Vagina (tissue), 2 donors: ENCODE measurements at regions not wholly inside any gene's neighbourhood (a gene's known extent, or its start where the extent isn't known, plus 50 kb on each side); places are given as distances from the start of the nearest gene placed in this dataset.

ENCODE experiments used
- DNase-seq, 2 donors: peaks; one replicate each; pipeline ENCODE4 v3.0.0-alpha.2; 2017; ENCODE audit errors: extremely low spot score in 2 of 2
- H3K27ac ChIP-seq: fragments of 200-600 bp; sonication (generic); one replicate; pipeline ENCODE4 v1.5.1; 2019
- H3K27me3 ChIP-seq: fragments of 200-600 bp; sonication (generic); one replicate; pipeline ENCODE4 v1.5.1; 2019
- H3K36me3 ChIP-seq, 2 donors: fragments of 200-600 bp; sonication (generic); one replicate each; pipeline ENCODE4 v1.5.1; 2017 to 2019
- H3K4me1 ChIP-seq: fragments of 200-600 bp; sonication (generic); one replicate; pipeline ENCODE4 v1.5.1; 2019
- H3K4me3 ChIP-seq, 2 donors: fragments of 200-600 bp; sonication (generic); 1 replicate in 1 of 2; 2 replicates in 1 of 2; pipeline ENCODE4 v1.5.1; 2016 to 2019
- H3K9me3 ChIP-seq: fragments of 200-600 bp; sonication (generic); one replicate; pipeline ENCODE4 v1.5.1; 2019
- POLR2A ChIP-seq, 2 donors: fragments of 450-650 bp; IDR thresholded peaks; one replicate each; pipeline ENCODE4 v1.6.1; 2017; ENCODE audit warnings: antibody characterized with exemption in 2 of 2, mild to moderate bottlenecking in 2 of 2, moderate library complexity in 2 of 2
- POLR2AphosphoS5 ChIP-seq, 2 donors: sonication (generic); formaldehyde crosslinking; IDR thresholded peaks; one replicate each; pipeline ENCODE4 v1.9.0; 2017; ENCODE audit warnings: antibody characterized with exemption in 2 of 2, mild to moderate bottlenecking in 2 of 2, low read depth in 1 of 2; ENCODE audit not compliant: insufficient read depth in 1 of 2
- intact Hi-C: fragments of 100-400 bp; cut with DNase I; formaldehyde crosslinking; loops from one replicate; pipeline ENCODE4 v1.15.1; 2023
- TF ChIP-seq, protein P1 (sequence below), 3 experiments: fragments of 450-650 bp in 2 of 3; fragments of 200-600 bp in 1 of 3; sonication (generic) in 1 of 3; IDR thresholded peaks; one replicate each; pipeline ENCODE4 v1.5.1; 2017 to 2019; ENCODE audit warnings: antibody characterized with exemption in 3 of 3, mild to moderate bottlenecking in 2 of 3, moderate library complexity in 2 of 3

DNA sequence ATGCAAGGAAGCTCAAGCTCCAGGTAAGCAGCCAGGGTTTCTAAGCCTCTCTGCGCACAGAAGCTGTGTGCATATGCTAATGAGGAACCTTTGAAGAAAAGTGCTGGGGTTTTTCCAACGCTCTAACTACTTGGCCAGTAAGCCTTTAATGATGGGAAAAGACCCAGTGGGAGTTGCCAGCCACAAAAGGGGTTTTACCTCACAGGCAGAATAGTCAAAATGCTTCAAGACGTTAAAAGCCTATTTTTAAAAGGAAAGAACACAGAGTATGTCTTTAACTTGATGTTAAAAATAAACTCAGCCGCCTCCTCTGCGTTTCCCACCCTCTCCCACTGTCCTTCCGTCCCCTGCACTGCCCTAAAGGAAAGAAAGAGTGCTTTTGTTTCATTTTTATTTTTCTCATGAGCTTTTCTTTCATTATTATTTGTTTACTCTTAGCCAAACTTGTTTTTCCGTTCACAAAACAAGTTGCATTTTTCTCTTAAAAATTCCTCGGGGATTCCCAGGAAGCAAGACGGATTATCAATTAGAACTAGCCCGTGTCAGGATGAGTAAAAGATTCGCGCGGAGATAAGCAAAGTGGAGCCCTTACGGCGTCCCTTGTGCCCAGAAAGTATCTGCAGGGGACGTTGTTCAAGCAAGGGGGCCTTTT, 209.8 kb upstream of the NUDT4 start:
- H3K27me3 ChIP-seq, result no peaks in the 10 kb centered on the region
- peaks cover 6% of the 10 kb centered on the region for H3K4me1 ChIP-seq
- no peaks in the 10 kb centered on the region for H3K36me3 ChIP-seq
- H3K9me3 ChIP-seq, result no peaks in the 10 kb centered on the region
- intact Hi-C loops, result no loop called here
- H3K4me3 ChIP-seq, result peak overlapping the region; percentile 22 to 41
- DNase-seq, result no peak
- peak overlapping the region; percentile 28 for H3K27ac ChIP-seq
- TF ChIP-seq, protein P1, sequence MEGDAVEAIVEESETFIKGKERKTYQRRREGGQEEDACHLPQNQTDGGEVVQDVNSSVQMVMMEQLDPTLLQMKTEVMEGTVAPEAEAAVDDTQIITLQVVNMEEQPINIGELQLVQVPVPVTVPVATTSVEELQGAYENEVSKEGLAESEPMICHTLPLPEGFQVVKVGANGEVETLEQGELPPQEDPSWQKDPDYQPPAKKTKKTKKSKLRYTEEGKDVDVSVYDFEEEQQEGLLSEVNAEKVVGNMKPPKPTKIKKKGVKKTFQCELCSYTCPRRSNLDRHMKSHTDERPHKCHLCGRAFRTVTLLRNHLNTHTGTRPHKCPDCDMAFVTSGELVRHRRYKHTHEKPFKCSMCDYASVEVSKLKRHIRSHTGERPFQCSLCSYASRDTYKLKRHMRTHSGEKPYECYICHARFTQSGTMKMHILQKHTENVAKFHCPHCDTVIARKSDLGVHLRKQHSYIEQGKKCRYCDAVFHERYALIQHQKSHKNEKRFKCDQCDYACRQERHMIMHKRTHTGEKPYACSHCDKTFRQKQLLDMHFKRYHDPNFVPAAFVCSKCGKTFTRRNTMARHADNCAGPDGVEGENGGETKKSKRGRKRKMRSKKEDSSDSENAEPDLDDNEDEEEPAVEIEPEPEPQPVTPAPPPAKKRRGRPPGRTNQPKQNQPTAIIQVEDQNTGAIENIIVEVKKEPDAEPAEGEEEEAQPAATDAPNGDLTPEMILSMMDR (IDR thresholded peaks at IDR 0.05), result no peak
- TF ChIP-seq POLR2AphosphoS5 (IDR thresholded peaks at IDR 0.05; ENCODE audit: insufficient read depth in 1 of 2, low read depth in 1 of 2) (no peak), POLR2A (IDR thresholded peaks at IDR 0.05) (no peak)

DNA sequence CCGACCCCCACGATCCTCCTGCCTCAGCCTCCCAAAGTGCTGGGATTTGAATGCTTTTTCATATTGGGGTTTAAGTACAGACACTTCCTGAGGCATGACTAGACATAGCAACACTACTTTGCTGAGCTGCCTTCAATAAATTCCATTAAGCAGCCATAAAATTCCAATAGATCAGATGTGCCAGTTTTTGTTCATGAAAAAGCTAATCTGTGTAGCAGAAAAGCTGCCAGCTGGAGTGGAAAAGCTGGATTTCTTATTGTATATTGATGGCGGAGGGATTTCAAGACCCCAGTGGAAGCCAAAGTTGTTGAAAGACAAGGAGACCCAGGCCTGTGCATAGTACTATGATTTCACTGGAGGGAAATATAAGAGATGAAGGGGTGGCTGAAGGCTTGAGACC, 209.0 kb upstream of the NUDT4 start:
- Histone ChIP-seq H3K27ac (no peak overlapping the region), H3K27me3 (no peaks in the 10 kb centered on the region), H3K4me3 (peak overlapping the region; percentile 22 to 41), H3K9me3 (no peaks in the 10 kb centered on the region), H3K4me1 (peaks cover 6% of the 10 kb centered on the region), H3K36me3 (no peaks in the 10 kb centered on the region)
- TF ChIP-seq, protein P1 (IDR thresholded peaks at IDR 0.05), result no peak
- no peak for TF ChIP-seq POLR2AphosphoS5 (IDR thresholded peaks at IDR 0.05; ENCODE audit: insufficient read depth in 1 of 2, low read depth in 1 of 2)
- no peak for TF ChIP-seq POLR2A (IDR thresholded peaks at IDR 0.05)
- intact Hi-C loops, result no loop called here
- no peak for DNase-seq

DNA sequence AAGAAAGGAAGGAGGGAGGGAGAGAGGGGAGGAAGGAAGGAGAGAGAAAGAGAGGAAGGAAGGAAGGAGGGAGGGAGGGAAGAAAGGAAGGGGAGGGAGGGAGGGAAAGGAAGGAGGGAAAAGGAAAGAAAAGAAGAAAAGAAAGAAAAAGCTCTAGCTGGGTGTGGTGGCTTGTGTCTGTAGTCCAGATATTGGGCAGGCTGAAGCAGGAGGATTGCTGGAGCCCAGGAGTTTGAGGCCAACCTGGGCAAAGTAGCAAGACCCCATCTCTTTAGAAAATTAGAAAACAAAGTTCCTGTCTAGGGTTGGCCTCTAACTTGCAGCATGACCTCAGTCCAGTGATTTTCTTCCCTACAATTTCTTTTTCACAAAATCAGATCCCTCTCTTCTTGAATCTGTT, 208.2 kb upstream of the NUDT4 start:
- Histone ChIP-seq H3K4me1 (peaks cover 11% of the 10 kb centered on the region), H3K27me3 (no peaks in the 10 kb centered on the region), H3K27ac (no peak overlapping the region), H3K9me3 (no peaks in the 10 kb centered on the region), H3K36me3 (no peaks in the 10 kb centered on the region), H3K4me3 (no peak overlapping the region)
- DNase-seq, result no peak
- TF ChIP-seq POLR2A (IDR thresholded peaks at IDR 0.05) (no peak), POLR2AphosphoS5 (IDR thresholded peaks at IDR 0.05; ENCODE audit: insufficient read depth in 1 of 2, low read depth in 1 of 2) (no peak)
- TF ChIP-seq, protein P1 (IDR thresholded peaks at IDR 0.05), result no peak
- intact Hi-C loops, result no loop called here

DNA sequence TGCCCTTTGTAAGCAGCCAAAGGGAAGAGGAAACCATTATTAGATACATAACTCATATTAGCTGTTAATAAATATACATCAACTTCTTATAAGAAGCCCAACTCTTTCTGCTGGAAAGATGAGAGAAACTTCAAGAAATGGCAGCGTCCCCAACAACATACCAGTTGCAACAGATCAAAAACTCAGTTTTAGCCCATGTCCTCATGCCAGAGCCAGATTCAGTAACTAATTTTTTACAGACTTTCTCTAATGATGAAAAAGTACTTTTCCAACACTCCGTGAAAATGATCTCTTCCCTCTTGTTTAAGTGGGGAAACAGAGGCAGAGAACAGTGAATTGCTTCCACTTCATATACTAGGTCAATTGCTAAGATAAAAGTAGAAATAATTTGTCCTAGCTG, 206.8 kb upstream of the NUDT4 start:
- Histone ChIP-seq H3K27ac (no peak overlapping the region), H3K9me3 (no peaks in the 10 kb centered on the region), H3K36me3 (no peaks in the 10 kb centered on the region), H3K27me3 (no peaks in the 10 kb centered on the region), H3K4me1 (peaks cover 11% of the 10 kb centered on the region), H3K4me3 (no peak overlapping the region)
- no peak for TF ChIP-seq POLR2A (IDR thresholded peaks at IDR 0.05)
- TF ChIP-seq, protein P1 (IDR thresholded peaks at IDR 0.05), result no peak
- TF ChIP-seq POLR2AphosphoS5 (IDR thresholded peaks at IDR 0.05; ENCODE audit: insufficient read depth in 1 of 2, low read depth in 1 of 2), result no peak
- intact Hi-C loops, result no loop called here
- DNase-seq, result no peak

DNA sequence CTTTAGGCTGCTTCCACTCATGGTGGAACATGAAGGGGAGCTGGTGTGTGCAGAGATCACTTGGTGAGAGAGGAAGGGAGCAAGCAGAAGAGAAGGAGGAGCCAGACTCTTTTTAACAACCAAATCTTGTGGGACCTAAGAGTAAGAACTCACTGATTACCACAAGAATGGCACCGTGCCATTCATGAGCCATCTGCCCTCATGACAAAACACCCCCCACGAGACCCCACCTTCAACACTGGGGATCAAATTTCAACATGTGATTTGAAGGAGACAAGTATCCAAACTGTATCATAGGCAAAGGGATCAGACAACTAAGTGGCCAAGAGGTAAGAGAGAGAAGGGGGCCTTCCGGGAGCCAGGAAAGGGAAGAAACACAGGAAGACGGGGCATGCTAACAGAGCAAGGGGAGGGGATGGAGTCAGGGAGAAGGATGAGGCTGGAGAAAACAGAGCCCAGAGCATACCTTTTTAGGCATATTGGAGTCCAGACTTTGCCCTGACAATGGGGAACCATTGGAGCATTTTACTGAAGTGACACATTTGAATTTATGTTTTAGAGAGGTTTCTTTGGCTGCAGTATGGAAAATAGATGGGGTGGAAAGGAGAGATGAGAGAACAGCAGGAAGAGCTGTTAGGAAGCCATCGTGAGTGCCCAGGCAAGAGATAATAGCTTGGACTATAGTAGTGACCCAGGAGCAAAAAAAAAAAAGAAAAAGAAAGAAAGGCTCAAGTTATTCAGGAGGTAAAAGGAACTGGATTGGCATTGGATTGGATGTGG, 204.4 kb upstream of the NUDT4 start:
- Histone ChIP-seq H3K9me3 (no peaks in the 10 kb centered on the region), H3K27ac (no peak overlapping the region), H3K36me3 (no peaks in the 10 kb centered on the region), H3K4me1 (peaks cover 20% of the 10 kb centered on the region), H3K4me3 (no peak overlapping the region), H3K27me3 (no peaks in the 10 kb centered on the region)
- DNase-seq, result no peak
- intact Hi-C loops, result no loop called here
- TF ChIP-seq, protein P1 (IDR thresholded peaks at IDR 0.05), result no peak
- no peak for TF ChIP-seq POLR2A (IDR thresholded peaks at IDR 0.05)
- TF ChIP-seq POLR2AphosphoS5 (IDR thresholded peaks at IDR 0.05; ENCODE audit: insufficient read depth in 1 of 2, low read depth in 1 of 2), result no peak
